B cell (primary cell): ENCODE measurements at regions not wholly inside any gene's neighbourhood (a gene's known extent, or its start where the extent isn't known, plus 50 kb on each side); places are given as distances from the start of the nearest gene placed in this dataset.

Source experiments
- ATAC-seq: fragments of 200-7000 bp; cut with Tn5 transposase; one replicate; pipeline ENCODE4 v1.10.0; 2021; ENCODE audit warnings: low read depth, mild to moderate bottlenecking, moderate number of reproducible peaks, moderate library complexity
- CTCF ChIA-PET: fragments of 350-600 bp; sonication (Branson Sonifier 250); formaldehyde crosslinking; loops from one replicate; lab custom pipeline; 2021; ENCODE audit warnings: antibody characterized with exemption, inconsistent platforms; lab: Charles Lee
- POLR2A ChIA-PET: fragments of 350-600 bp; sonication (Branson Sonifier 250); formaldehyde crosslinking; loops from one replicate; lab custom pipeline; 2021; ENCODE audit warnings: antibody characterized with exemption; lab: Charles Lee
- DNase-seq: peaks from one replicate; pipeline ENCODE4 v3.0.0; 2013
- H2AFZ ChIP-seq: 2 replicates; pipeline ENCODE4 v1.6.1; 2012; ENCODE audit warnings: mild to moderate bottlenecking, low read depth, low read length; ENCODE audit not compliant: insufficient read depth, poor library complexity, severe bottlenecking
- H3K27ac ChIP-seq, 2 donors: 1 replicate in 1 of 2; 2 replicates in 1 of 2; pipeline ENCODE4 v1.5.1; 2012 to 2013; ENCODE audit warnings: low read length in 2 of 2, mild to moderate bottlenecking in 2 of 2, moderate library complexity in 1 of 2
- H3K27me3 ChIP-seq, 4 experiments: fragments of 200-600 bp in 1 of 4; sonication (generic) in 1 of 4; replicated peaks in 1 of 4; 1 replicate in 2 of 4; 2 replicates in 2 of 4; pipeline versions ENCODE4 v1.6.1 to v1.7.0; 2013 to 2016; ENCODE audit warnings: low read length in 3 of 4, mild to moderate bottlenecking in 2 of 4, mixed read lengths in 1 of 4, moderate library complexity in 1 of 4; ENCODE audit not compliant: insufficient read depth in 4 of 4, control insufficient read depth in 3 of 4; ENCODE audit errors: control extremely low read depth in 1 of 4
- H3K36me3 ChIP-seq, 2 experiments: replicated peaks in 1 of 2; 1 replicate in 1 of 2; 2 replicates in 1 of 2; pipeline versions ENCODE4 v1.6.1 to v1.7.1; 2013; ENCODE audit warnings: low read length in 1 of 2; ENCODE audit not compliant: insufficient read depth in 2 of 2, control insufficient read depth in 1 of 2; ENCODE audit errors: control extremely low read depth in 1 of 2, extremely low read depth in 1 of 2
- H3K4me1 ChIP-seq, 2 donors: fragments of 200-600 bp in 1 of 2; sonication (generic) in 1 of 2; 1 replicate in 1 of 2; 2 replicates in 1 of 2; pipeline versions ENCODE4 v1.5.1 to v1.6.1; 2013 to 2017; ENCODE audit warnings: low read length in 2 of 2; ENCODE audit not compliant: control insufficient read depth in 2 of 2, insufficient read depth in 2 of 2
- H3K4me2 ChIP-seq: replicated peaks from 2 replicates; pipeline ENCODE3; 2012; ENCODE audit warnings: mild to moderate bottlenecking, low read depth, low read length; ENCODE audit not compliant: poor library complexity, severe bottlenecking
- H3K4me3 ChIP-seq, 5 experiments: fragments of 200-600 bp in 1 of 5; sonication (generic) in 1 of 5; 1 replicate in 3 of 5; 2 replicates in 2 of 5; pipeline versions ENCODE4 v1.5.1 to v1.7.0; 2011 to 2016; ENCODE audit warnings: low read length in 4 of 5, mild to moderate bottlenecking in 4 of 5, low read depth in 2 of 5, control low read depth in 1 of 5, moderate library complexity in 1 of 5; ENCODE audit not compliant: insufficient read depth in 1 of 5; ENCODE audit errors: control extremely low read depth in 1 of 5, extremely low read depth in 1 of 5
- H3K79me2 ChIP-seq: fragments of 200-600 bp; sonication (generic); one replicate; pipeline ENCODE4 v1.6.0; 2016; ENCODE audit warnings: low read length; ENCODE audit not compliant: control insufficient read depth, insufficient read depth
- H3K9ac ChIP-seq: fragments of 200-600 bp; sonication (generic); 2 replicates; pipeline ENCODE4 v1.6.1; 2017; ENCODE audit warnings: mild to moderate bottlenecking, low read length, moderate library complexity
- H3K9me3 ChIP-seq, 3 donors: one replicate each; pipeline versions ENCODE4 v1.6.1 to v1.7.1; 2013; ENCODE audit warnings: low read length in 2 of 3; ENCODE audit not compliant: control insufficient read depth in 2 of 3, insufficient read depth in 1 of 3; ENCODE audit errors: control extremely low read depth in 1 of 3
- H4K20me1 ChIP-seq: 2 replicates; pipeline ENCODE4 v1.6.0; 2012; ENCODE audit warnings: mild to moderate bottlenecking, low read length; ENCODE audit not compliant: insufficient read depth, control insufficient read depth, poor library complexity, severe bottlenecking
- H3K27ac Mint-ChIP-seq: one replicate; pipeline ENCODE4 v1.8.0; 2021; ENCODE audit warnings: mixed read lengths
- H3K27me3 Mint-ChIP-seq: one replicate; pipeline ENCODE4 v1.8.0; 2021; ENCODE audit warnings: mixed read lengths
- H3K4me1 Mint-ChIP-seq: one replicate; pipeline ENCODE4 v1.8.0; 2021; ENCODE audit warnings: mixed read lengths
- H3K4me3 Mint-ChIP-seq: one replicate; pipeline ENCODE4 v1.8.0; 2021; ENCODE audit warnings: mixed read lengths
- H3K9me3 Mint-ChIP-seq: one replicate; pipeline ENCODE4 v1.8.0; 2022; ENCODE audit warnings: mixed read lengths; ENCODE audit not compliant: insufficient read depth
- CTCF ChIP-seq: fragments of 200-600 bp; IDR thresholded peaks from one replicate; pipeline ENCODE4 v1.8.0; 2022; ENCODE audit warnings: antibody characterized with exemption, mild to moderate bottlenecking
- EZH2 ChIP-seq: IDR thresholded peaks from 2 replicates; pipeline ENCODE4 v1.6.1; 2012; ENCODE audit warnings: borderline replicate concordance, low read depth, mild to moderate bottlenecking, moderate library complexity, low read length; ENCODE audit not compliant: insufficient read depth, poor library complexity, severe bottlenecking
- WGBS: methylation state at CpG from one replicate; pipeline ENCODE4 v1.1.5; 2013; ENCODE audit warnings: missing lambda C conversion rate; ENCODE audit not compliant: insufficient coverage; 5-methylcytosine and 5-hydroxymethylcytosine counted together
- intact Hi-C: fragments of 100-400 bp; cut with micrococcal nuclease; formaldehyde crosslinking; loops from one replicate; pipeline ENCODE4 v1.10.0; 2022

GRCh38 chr12:93154753-93155480 lies 222.8 kb upstream of the NUDT4 start:
- Histone ChIP-seq H3K27ac (no peak overlapping the region), H3K36me3 (no peaks in the 10 kb centered on the region), H3K27me3 (no peaks in the 10 kb centered on the region), H3K4me3 (no peak overlapping the region), H3K9ac (no peak overlapping the region), H3K4me1 (no peaks in the 10 kb centered on the region), H2AFZ (no peak overlapping the region), H3K79me2 (no peaks in the 10 kb centered on the region), H3K4me2 (no peak overlapping the region), H4K20me1 (no peaks in the 10 kb centered on the region), H3K9me3 (peaks cover 3 to 8% (median 3%) of the 10 kb centered on the region in 3 donors)
- ChIA-PET CTCF (interaction anchor here (1.5 kb wide), 1 partner anchor 265 kb away, joined by 8 read pairs; no protein-coding TSS in a partner anchor), POLR2A (no interaction called here)
- peaks cover 11% of the 10 kb centered on the region for H3K9me3 Mint-ChIP-seq
- H3K27ac Mint-ChIP-seq, result no peak overlapping the region
- no peaks in the 10 kb centered on the region for H3K4me1 Mint-ChIP-seq
- ATAC-seq (no peak), DNase-seq (no peak)
- 95% methylated on average over 3 of the region's 11 CpGs for WGBS
- no peak overlapping the region for H3K4me3 Mint-ChIP-seq
- TF ChIP-seq EZH2, result no peak
- TF ChIP-seq CTCF, result no peak
- intact Hi-C loops, result no loop called here
- H3K27me3 Mint-ChIP-seq, result no peaks in the 10 kb centered on the region

- Mint-ChIP-seq H3K9me3 (peaks cover 13% of the 10 kb centered on the region), H3K27ac (no peak overlapping the region), H3K4me3 (no peak overlapping the region), H3K27me3 (no peaks in the 10 kb centered on the region), H3K4me1 (no peaks in the 10 kb centered on the region)
- Histone ChIP-seq H3K79me2 (no peaks in the 10 kb centered on the region), H3K9me3 (peaks cover 3 to 8% (median 3%) of the 10 kb centered on the region in 3 donors), H3K4me1 (no peaks in the 10 kb centered on the region), H3K27me3 (no peaks in the 10 kb centered on the region), H4K20me1 (no peaks in the 10 kb centered on the region), H3K27ac (no peak overlapping the region), H2AFZ (no peak overlapping the region), H3K4me3 (no peak overlapping the region), H3K9ac (no peak overlapping the region), H3K4me2 (no peak overlapping the region), H3K36me3 (no peaks in the 10 kb centered on the region)
- DNase-seq (no peak), ATAC-seq (no peak)
- no peak for TF ChIP-seq EZH2
- TF ChIP-seq CTCF, result no peak
- CTCF ChIA-PET, result no interaction called here
- POLR2A ChIA-PET, result no interaction called here
- 47% methylated on average over 5 of the region's 7 CpGs for WGBS
- intact Hi-C loops, result no loop called here
Measured at GRCh38 chr12:93156086-93156716, 221.5 kb upstream of the NUDT4 start.
